A673 (cell line): ENCODE measurements at regions not wholly inside any gene's neighbourhood (a gene's known extent, or its start where the extent isn't known, plus 50 kb on each side); places are given as distances from the start of the nearest gene placed in this dataset.

Source experiments
- BruUV-seq: library from RNA; stranded (reverse); fragments of 400-500 nt; replicated peaks from 2 replicates; lab custom pipeline; 2021; lab: Mats Ljungman, UMichigan
- CTCF ChIA-PET: fragments of 300-600 bp; sonication (Branson Sonifier 250); formaldehyde crosslinking; loops from one replicate; lab custom pipeline; 2022; ENCODE audit warnings: antibody characterized with exemption; lab: Charles Lee
- POLR2A ChIA-PET: fragments of 300-600 bp; sonication (Branson Sonifier 250); formaldehyde crosslinking; loops from one replicate; lab custom pipeline; 2022; ENCODE audit warnings: antibody characterized with exemption; ENCODE audit not compliant: low non-redundant PET; lab: Charles Lee
- DNase-seq: peaks from one replicate; pipeline ENCODE4 v3.0.0-alpha.2; 2015; ENCODE audit warnings: low spot score
- H3K27ac ChIP-seq: fragments of 200-600 bp; sonication (generic); 2 replicates; pipeline ENCODE4 v1.5.1; 2016; ENCODE audit warnings: mixed run types, low read depth, mild to moderate bottlenecking, mixed read lengths, antibody characterized with exemption, low read length; ENCODE audit not compliant: poor library complexity, severe bottlenecking
- H3K27me3 ChIP-seq: fragments of 200-600 bp; sonication (generic); replicated peaks from 2 replicates; pipeline ENCODE4 v1.6.1; 2017; ENCODE audit warnings: mixed run types, low read depth, mild to moderate bottlenecking, mixed read lengths, antibody characterized with exemption, low read length; ENCODE audit not compliant: insufficient read depth, poor library complexity
- H3K36me3 ChIP-seq: fragments of 200-600 bp; sonication (generic); 2 replicates; pipeline ENCODE4 v1.6.1; 2016; ENCODE audit warnings: mixed run types, mild to moderate bottlenecking, mixed read lengths, antibody characterized with exemption, low read length; ENCODE audit not compliant: insufficient read depth, poor library complexity, severe bottlenecking
- H3K4me1 ChIP-seq: fragments of 200-600 bp; sonication (generic); 2 replicates; pipeline ENCODE4 v1.6.1; 2017; ENCODE audit warnings: mixed run types, mild to moderate bottlenecking, mixed read lengths, antibody characterized with exemption, low read length; ENCODE audit not compliant: insufficient read depth, poor library complexity, severe bottlenecking
- H3K4me3 ChIP-seq: fragments of 200-600 bp; sonication (generic); 2 replicates; pipeline ENCODE4 v1.5.1; 2016; ENCODE audit warnings: low read depth, mixed run types, mild to moderate bottlenecking, mixed read lengths, low read length; ENCODE audit not compliant: poor library complexity, severe bottlenecking
- H3K9me3 ChIP-seq: fragments of 200-600 bp; sonication (generic); 2 replicates; pipeline ENCODE4 v1.6.1; 2016; ENCODE audit warnings: mixed run types, low read depth, mild to moderate bottlenecking, mixed read lengths, antibody characterized with exemption, low read length; ENCODE audit not compliant: poor library complexity, severe bottlenecking
- EZH2 ChIP-seq: fragments of 200-600 bp; sonication (generic); IDR thresholded peaks from 2 replicates; pipeline ENCODE4 v1.6.1; 2017; ENCODE audit warnings: borderline replicate concordance, low read depth, mild to moderate bottlenecking, mixed read lengths, antibody characterized with exemption, low read length; ENCODE audit not compliant: poor library complexity, severe bottlenecking
- intact Hi-C: fragments of 100-400 bp; cut with micrococcal nuclease; formaldehyde crosslinking; loops from one replicate; pipeline ENCODE4 v1.10.0; 2022; ENCODE audit not compliant: unreplicated experiment
- TF ChIP-seq, protein P1 (sequence below): fragments of 300-800, 200-600 bp; sonication (generic); conservative IDR thresholded peaks from 2 replicates; pipeline ENCODE4 v1.5.1; 2017; ENCODE audit warnings: low read depth, mild to moderate bottlenecking, antibody characterized with exemption, low read length, moderate library complexity, mixed read lengths

DNA sequence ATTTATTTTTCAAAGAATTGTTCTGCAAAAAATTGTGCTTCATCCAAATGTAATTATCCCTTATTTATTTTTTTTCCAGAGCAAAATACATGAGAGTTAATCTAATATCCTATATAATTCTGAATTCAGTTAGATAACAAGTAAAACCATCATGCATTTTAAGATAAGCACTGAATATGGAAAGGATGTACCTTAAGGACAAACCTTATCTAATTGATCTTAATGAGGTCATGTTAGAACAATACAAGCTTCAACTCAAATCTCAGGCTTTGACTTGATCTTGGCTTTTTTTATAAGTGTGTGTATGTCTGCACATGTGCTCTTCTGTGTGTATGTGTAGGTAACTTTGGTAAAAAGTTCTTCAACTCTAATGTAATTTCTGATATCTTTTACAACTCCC lies 1828.8 kb downstream of the PCDH9 start:
- DNase-seq = no peak
- no TSS peak for BruUV-seq
- Histone ChIP-seq H3K9me3 (no peaks in the 10 kb centered on the region), H3K27me3 (no peaks in the 10 kb centered on the region), H3K4me3 (no peak overlapping the region), H3K4me1 (no peaks in the 10 kb centered on the region), H3K27ac (no peak overlapping the region), H3K36me3 (no peaks in the 10 kb centered on the region)
- POLR2A ChIA-PET = no interaction called here
- CTCF ChIA-PET = no interaction called here
- intact Hi-C loops = no loop called here
- TF ChIP-seq EZH2 = no peak
- TF ChIP-seq, protein P1, sequence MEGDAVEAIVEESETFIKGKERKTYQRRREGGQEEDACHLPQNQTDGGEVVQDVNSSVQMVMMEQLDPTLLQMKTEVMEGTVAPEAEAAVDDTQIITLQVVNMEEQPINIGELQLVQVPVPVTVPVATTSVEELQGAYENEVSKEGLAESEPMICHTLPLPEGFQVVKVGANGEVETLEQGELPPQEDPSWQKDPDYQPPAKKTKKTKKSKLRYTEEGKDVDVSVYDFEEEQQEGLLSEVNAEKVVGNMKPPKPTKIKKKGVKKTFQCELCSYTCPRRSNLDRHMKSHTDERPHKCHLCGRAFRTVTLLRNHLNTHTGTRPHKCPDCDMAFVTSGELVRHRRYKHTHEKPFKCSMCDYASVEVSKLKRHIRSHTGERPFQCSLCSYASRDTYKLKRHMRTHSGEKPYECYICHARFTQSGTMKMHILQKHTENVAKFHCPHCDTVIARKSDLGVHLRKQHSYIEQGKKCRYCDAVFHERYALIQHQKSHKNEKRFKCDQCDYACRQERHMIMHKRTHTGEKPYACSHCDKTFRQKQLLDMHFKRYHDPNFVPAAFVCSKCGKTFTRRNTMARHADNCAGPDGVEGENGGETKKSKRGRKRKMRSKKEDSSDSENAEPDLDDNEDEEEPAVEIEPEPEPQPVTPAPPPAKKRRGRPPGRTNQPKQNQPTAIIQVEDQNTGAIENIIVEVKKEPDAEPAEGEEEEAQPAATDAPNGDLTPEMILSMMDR = no peak

DNA sequence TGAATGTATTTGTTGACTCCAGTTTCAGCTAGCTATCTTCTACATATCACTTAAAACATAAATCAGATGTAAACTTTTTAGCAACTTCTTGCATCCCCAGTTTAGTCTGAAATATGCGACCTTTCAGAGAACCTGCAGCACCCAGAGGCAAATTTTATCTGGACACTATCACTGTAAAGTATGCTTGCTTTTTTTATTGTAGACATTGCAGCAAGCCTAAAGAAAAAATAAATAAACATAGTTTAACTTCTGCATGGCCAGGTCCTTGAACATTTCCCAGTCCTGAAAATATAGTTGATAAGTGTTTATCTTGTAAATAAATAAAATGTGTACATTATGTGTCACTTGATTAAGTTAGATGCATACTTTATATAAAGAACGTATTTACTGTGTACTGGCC lies 1829.4 kb downstream of the PCDH9 start:
- Histone ChIP-seq H3K27ac (no peak overlapping the region), H3K4me1 (no peaks in the 10 kb centered on the region), H3K4me3 (no peak overlapping the region), H3K27me3 (no peaks in the 10 kb centered on the region), H3K9me3 (no peaks in the 10 kb centered on the region), H3K36me3 (no peaks in the 10 kb centered on the region)
- BruUV-seq = no TSS peak
- TF ChIP-seq EZH2 = no peak
- TF ChIP-seq, protein P1 = no peak
- ChIA-PET CTCF (no interaction called here), POLR2A (no interaction called here)
- intact Hi-C loops = no loop called here
- DNase-seq = no peak

DNA sequence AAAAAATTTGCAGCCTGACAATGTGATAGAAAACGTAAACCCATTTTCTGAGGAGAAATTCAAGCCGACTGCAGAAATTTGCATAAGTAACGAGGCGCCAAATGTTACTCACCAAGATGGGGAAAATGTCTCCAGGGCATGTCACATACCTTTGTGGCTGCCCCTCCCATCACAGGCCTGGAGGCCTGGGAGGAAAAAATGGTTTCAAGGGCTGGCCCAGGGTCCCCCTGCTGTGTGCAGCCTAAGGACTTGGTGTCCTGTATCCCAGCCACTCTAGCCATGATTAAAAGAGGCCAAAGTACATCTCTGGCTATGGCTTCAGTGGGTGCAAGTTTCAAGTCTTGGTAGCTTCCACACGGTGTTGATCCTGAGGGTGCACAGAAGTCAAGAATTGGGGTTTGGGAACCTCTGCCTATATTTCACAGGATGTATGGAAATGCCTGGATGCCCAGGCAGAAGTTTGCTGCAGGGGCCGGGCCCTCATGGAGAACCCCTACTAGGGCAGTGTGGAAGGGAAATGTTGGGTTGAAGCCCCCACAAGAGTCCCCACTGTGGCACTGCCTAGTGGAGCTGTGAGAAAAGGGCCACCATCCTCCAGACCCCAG lies 1842.3 kb downstream of the PCDH9 start:
- Histone ChIP-seq H3K36me3 (no peaks in the 10 kb centered on the region), H3K4me3 (no peak overlapping the region), H3K9me3 (peaks cover 10% of the 10 kb centered on the region), H3K4me1 (no peaks in the 10 kb centered on the region), H3K27me3 (no peaks in the 10 kb centered on the region), H3K27ac (no peak overlapping the region)
- TF ChIP-seq, protein P1 = no peak
- no peak for TF ChIP-seq EZH2
- intact Hi-C loops = no loop called here
- BruUV-seq = no TSS peak
- no peak for DNase-seq
- ChIA-PET POLR2A (no interaction called here), CTCF (no interaction called here)
